Immature natural killer cell (primary cell): ENCODE measurements at regions not wholly inside any gene's neighbourhood (a gene's known extent, or its start where the extent isn't known, plus 50 kb on each side); places are given as distances from the start of the nearest gene placed in this dataset.

ENCODE experiments used
- DNase-seq, 3 donors: peaks; one replicate each; pipeline ENCODE4 v3.0.0; 2022; ENCODE audit warnings: mixed read lengths in 1 of 3
- H3K27ac Mint-ChIP-seq, 6 donors: one replicate each; pipeline ENCODE4 v1.8.0; 2020; ENCODE audit warnings: mixed read lengths in 6 of 6, mild to moderate bottlenecking in 5 of 6, inconsistent platforms in 4 of 6, moderate library complexity in 3 of 6
- H3K27me3 Mint-ChIP-seq, 3 donors: one replicate each; pipeline ENCODE4 v1.8.0; 2020 to 2021; ENCODE audit warnings: low read depth in 3 of 3, mild to moderate bottlenecking in 3 of 3, mixed read lengths in 3 of 3, moderate library complexity in 3 of 3, inconsistent platforms in 1 of 3
- H3K36me3 Mint-ChIP-seq, 3 donors: one replicate each; pipeline ENCODE4 v1.8.0; 2020; ENCODE audit warnings: mixed read lengths in 3 of 3, inconsistent platforms in 2 of 3, mild to moderate bottlenecking in 2 of 3
- H3K4me1 Mint-ChIP-seq, 2 donors: one replicate each; pipeline ENCODE4 v1.8.0; 2020; ENCODE audit warnings: inconsistent platforms in 2 of 2, mild to moderate bottlenecking in 2 of 2, mixed read lengths in 2 of 2, moderate library complexity in 1 of 2
- H3K4me3 Mint-ChIP-seq, 5 donors: one replicate each; pipeline ENCODE4 v1.8.0; 2020; ENCODE audit warnings: mild to moderate bottlenecking in 5 of 5, mixed read lengths in 5 of 5, inconsistent platforms in 3 of 5, moderate library complexity in 3 of 5
- H3K9me3 Mint-ChIP-seq, 6 donors: one replicate each; pipeline ENCODE4 v1.8.0; 2020; ENCODE audit warnings: mild to moderate bottlenecking in 6 of 6, mixed read lengths in 6 of 6, inconsistent platforms in 4 of 6, moderate library complexity in 3 of 6

- no peak overlapping the region for H3K27ac Mint-ChIP-seq
- no peaks in the 10 kb centered on the region for H3K4me1 Mint-ChIP-seq
- no peak overlapping the region for H3K4me3 Mint-ChIP-seq
- no peaks in the 10 kb centered on the region for H3K27me3 Mint-ChIP-seq
- H3K36me3 Mint-ChIP-seq: peaks cover 0 to 5% (median 0%) of the 10 kb centered on the region in 3 donors
- DNase-seq: no peak
- H3K9me3 Mint-ChIP-seq: peaks cover 2 to 37% (median 20%) of the 10 kb centered on the region in 6 donors
Observed at GRCh38 chr14:82328442-82328841, 794.8 kb upstream of the SEL1L start.

- Mint-ChIP-seq H3K4me3 (no peak overlapping the region), H3K27ac (no peak overlapping the region), H3K27me3 (no peaks in the 10 kb centered on the region), H3K36me3 (no peaks in the 10 kb centered on the region), H3K4me1 (no peaks in the 10 kb centered on the region), H3K9me3 (peaks cover 2 to 64% (median 24%) of the 10 kb centered on the region in 6 donors)
- no peak for DNase-seq
Observed at GRCh38 chr14:82341261-82341810, 807.7 kb upstream of the SEL1L start.

GRCh38 chr14:82342596-82342995 lies 808.9 kb upstream of the SEL1L start:
- no peak for DNase-seq
- H3K27ac Mint-ChIP-seq: no peak overlapping the region
- H3K4me1 Mint-ChIP-seq: no peaks in the 10 kb centered on the region
- no peak overlapping the region for H3K4me3 Mint-ChIP-seq
- peaks cover 5 to 61% (median 24%) of the 10 kb centered on the region in 6 donors for H3K9me3 Mint-ChIP-seq
- no peaks in the 10 kb centered on the region for H3K27me3 Mint-ChIP-seq
- no peaks in the 10 kb centered on the region for H3K36me3 Mint-ChIP-seq

DNA sequence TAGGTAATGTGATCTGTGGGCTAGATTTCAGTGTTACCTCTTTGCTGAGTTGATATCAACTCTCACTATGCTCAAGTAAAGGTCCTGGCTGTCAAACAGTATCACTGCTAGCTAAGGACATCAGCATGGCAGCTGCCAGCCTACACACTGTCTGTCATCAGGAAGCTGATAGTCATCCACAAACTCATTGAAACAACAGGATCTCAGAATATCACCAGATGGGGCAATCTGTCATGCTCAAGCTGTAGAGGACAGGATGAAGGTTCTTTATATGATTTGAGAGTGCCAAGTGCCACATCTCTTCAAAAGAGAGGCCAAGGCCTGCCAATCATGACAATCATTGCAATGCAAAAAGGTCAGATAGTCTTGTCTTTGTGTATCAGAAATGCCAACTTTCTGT lies 811.5 kb upstream of the SEL1L start:
- Mint-ChIP-seq H3K9me3 (peaks cover 6 to 44% (median 19%) of the 10 kb centered on the region in 6 donors), H3K4me3 (no peak overlapping the region)
- DNase-seq: no peak

GRCh38 chr14:82354126-82354525 lies 820.5 kb upstream of the SEL1L start:
- no peak overlapping the region for H3K27ac Mint-ChIP-seq
- DNase-seq: no peak
- no peaks in the 10 kb centered on the region for H3K4me1 Mint-ChIP-seq
- no peak overlapping the region for H3K4me3 Mint-ChIP-seq
- H3K9me3 Mint-ChIP-seq: peaks cover 10 to 40% (median 18%) of the 10 kb centered on the region in 6 donors
- no peaks in the 10 kb centered on the region for H3K36me3 Mint-ChIP-seq
- H3K27me3 Mint-ChIP-seq: no peaks in the 10 kb centered on the region

More for the DNA sequence above, 811.5 kb upstream of the SEL1L start:
- Mint-ChIP-seq H3K27ac (no peak overlapping the region), H3K36me3 (no peaks in the 10 kb centered on the region), H3K4me1 (no peaks in the 10 kb centered on the region), H3K27me3 (no peaks in the 10 kb centered on the region)

DNA sequence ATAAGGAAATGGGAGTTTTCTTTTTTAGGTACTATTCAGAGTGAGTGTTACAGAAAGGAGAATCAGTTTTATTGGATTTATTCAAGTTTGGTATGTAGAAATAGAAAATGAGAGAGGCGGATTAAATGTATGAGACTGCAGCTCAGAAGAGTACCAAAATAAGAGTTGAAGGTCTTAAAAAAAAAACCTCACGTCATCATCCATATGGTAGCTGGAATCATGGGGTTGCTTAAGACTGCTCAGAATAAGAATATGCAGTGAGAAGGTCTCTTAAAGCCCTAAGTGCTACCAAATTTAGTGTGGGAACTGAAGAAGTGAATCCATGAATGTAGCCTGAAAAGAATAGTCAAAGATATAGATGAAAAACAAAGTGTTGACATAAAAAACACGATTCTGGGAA lies 825.5 kb upstream of the SEL1L start:
- Mint-ChIP-seq H3K27ac (no peak overlapping the region), H3K9me3 (peaks cover 13 to 40% (median 19%) of the 10 kb centered on the region in 6 donors), H3K4me3 (no peak overlapping the region), H3K36me3 (no peaks in the 10 kb centered on the region), H3K27me3 (no peaks in the 10 kb centered on the region), H3K4me1 (no peaks in the 10 kb centered on the region)
- no peak for DNase-seq

DNA sequence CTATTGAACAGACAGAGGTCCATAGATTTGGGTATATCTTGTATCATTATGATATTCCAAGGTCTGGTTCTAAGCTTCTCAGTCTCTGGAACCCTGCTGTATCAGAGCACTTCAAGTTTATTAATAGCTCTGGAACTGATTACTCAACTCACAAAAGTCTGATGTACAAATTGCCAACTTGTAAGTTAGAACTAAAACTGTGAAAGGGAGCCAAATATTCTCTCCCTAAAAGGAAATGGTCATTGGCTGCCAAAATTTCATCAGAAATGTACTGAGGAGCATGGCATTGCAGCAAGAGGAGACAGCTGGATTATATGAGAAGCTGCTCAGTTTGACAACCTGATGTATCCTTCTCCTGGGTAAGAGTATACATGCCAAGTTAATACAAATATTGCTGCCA lies 828.8 kb upstream of the SEL1L start:
- no peaks in the 10 kb centered on the region for H3K27me3 Mint-ChIP-seq
- H3K27ac Mint-ChIP-seq: no peak overlapping the region
- no peak for DNase-seq
- H3K9me3 Mint-ChIP-seq: peaks cover 14 to 52% (median 24%) of the 10 kb centered on the region in 6 donors
- no peaks in the 10 kb centered on the region for H3K4me1 Mint-ChIP-seq
- no peak overlapping the region for H3K4me3 Mint-ChIP-seq
- peaks cover 0 to 3% (median 0%) of the 10 kb centered on the region in 3 donors for H3K36me3 Mint-ChIP-seq

GRCh38 chr14:82365471-82365870 lies 831.8 kb upstream of the SEL1L start:
- H3K36me3 Mint-ChIP-seq: peaks cover 0 to 3% (median 0%) of the 10 kb centered on the region in 3 donors
- H3K9me3 Mint-ChIP-seq: peaks cover 8 to 58% (median 17%) of the 10 kb centered on the region in 6 donors
- no peak overlapping the region for H3K27ac Mint-ChIP-seq
- no peaks in the 10 kb centered on the region for H3K4me1 Mint-ChIP-seq
- H3K27me3 Mint-ChIP-seq: no peaks in the 10 kb centered on the region
- DNase-seq: no peak
- no peak overlapping the region for H3K4me3 Mint-ChIP-seq

DNA sequence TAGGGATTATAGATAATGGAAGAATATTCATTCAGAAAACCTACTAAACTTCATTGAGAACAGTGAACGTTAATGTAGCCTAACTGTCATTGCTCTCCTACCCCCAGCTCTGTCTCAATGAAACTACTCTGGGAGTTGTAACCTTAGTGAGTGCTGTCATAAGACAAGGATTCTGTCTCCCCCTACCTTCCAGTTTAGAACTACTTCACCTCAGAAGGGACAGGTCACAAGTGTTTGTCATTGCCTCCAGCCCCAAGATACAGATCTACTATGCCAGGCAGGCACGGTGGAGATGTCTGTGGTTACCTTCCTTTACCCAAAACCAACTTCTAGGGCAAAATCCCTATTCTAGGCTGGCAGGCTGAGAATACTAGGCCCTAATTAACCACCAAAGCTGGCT lies 833.1 kb upstream of the SEL1L start:
- Mint-ChIP-seq H3K9me3 (peaks cover 9 to 61% (median 22%) of the 10 kb centered on the region in 6 donors), H3K4me3 (no peak overlapping the region), H3K36me3 (peaks cover 0 to 3% (median 3%) of the 10 kb centered on the region in 3 donors), H3K27me3 (no peaks in the 10 kb centered on the region), H3K4me1 (no peaks in the 10 kb centered on the region), H3K27ac (no peak overlapping the region)
- DNase-seq: no peak

- Mint-ChIP-seq H3K36me3 (no peaks in the 10 kb centered on the region), H3K4me3 (no peak overlapping the region)
Observed at GRCh38 chr14:82379291-82379690, 845.6 kb upstream of the SEL1L start.

DNA sequence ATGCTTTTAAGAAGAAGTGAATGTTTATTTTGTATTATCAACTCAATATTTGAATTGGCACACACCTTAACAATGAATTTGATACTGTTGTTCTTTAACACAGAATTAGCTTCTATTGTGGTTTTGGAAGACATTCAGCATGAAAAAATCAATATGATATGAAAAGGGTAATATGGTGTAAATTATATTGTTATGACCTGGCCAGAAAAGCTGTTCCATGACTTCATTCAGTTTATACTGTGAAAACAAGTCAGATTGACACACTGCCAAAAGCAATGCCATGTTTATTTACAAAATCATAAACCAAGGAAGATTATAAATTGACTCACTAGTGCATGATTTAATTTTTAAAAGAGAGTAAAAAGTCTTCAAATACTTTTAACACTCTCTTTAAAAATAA lies 851.4 kb upstream of the SEL1L start:
- Mint-ChIP-seq H3K27me3 (no peaks in the 10 kb centered on the region), H3K4me1 (no peaks in the 10 kb centered on the region)
- no peak for DNase-seq

More at GRCh38 chr14:82379291-82379690, 845.6 kb upstream of the SEL1L start:
- no peak for DNase-seq
- Mint-ChIP-seq H3K27ac (no peak overlapping the region), H3K27me3 (peaks cover 0 to 1% (median 0%) of the 10 kb centered on the region in 3 donors), H3K4me1 (no peaks in the 10 kb centered on the region), H3K9me3 (peaks cover 19 to 39% (median 30%) of the 10 kb centered on the region in 6 donors)

GRCh38 chr14:82387699-82388098 lies 854.0 kb upstream of the SEL1L start:
- no peaks in the 10 kb centered on the region for H3K36me3 Mint-ChIP-seq
- H3K27ac Mint-ChIP-seq: no peak overlapping the region
- DNase-seq: no peak
- no peaks in the 10 kb centered on the region for H3K4me1 Mint-ChIP-seq
- no peaks in the 10 kb centered on the region for H3K27me3 Mint-ChIP-seq
- peaks cover 10 to 49% (median 22%) of the 10 kb centered on the region in 6 donors for H3K9me3 Mint-ChIP-seq
- H3K4me3 Mint-ChIP-seq: no peak overlapping the region

More for the DNA sequence above, 851.4 kb upstream of the SEL1L start:
- no peak overlapping the region for H3K4me3 Mint-ChIP-seq
- no peaks in the 10 kb centered on the region for H3K36me3 Mint-ChIP-seq
- no peak overlapping the region for H3K27ac Mint-ChIP-seq
- peaks cover 11 to 47% (median 26%) of the 10 kb centered on the region in 6 donors for H3K9me3 Mint-ChIP-seq

DNA sequence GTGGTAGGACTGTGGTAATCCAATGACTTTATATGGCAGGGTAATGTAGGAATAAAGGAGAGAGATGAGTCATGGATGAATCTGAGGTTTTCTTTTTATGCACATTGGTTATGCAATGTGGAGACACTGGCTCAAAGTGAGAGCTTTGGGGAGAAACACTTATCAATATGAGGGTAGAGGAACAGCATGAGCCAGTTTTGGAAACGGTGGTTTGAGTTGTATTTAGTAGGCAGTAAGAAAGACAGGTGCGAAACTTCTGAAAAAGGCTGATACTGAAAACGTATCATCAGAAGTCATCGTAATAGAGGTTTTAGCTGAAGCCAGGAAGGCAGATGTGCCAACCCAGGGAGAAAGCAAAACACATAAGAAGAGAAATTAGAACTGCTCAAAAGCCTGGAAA lies 854.8 kb upstream of the SEL1L start:
- H3K27me3 Mint-ChIP-seq: no peaks in the 10 kb centered on the region
- H3K27ac Mint-ChIP-seq: no peak overlapping the region
- no peaks in the 10 kb centered on the region for H3K36me3 Mint-ChIP-seq
- H3K4me1 Mint-ChIP-seq: no peaks in the 10 kb centered on the region
- H3K4me3 Mint-ChIP-seq: no peak overlapping the region
- peaks cover 6 to 49% (median 18%) of the 10 kb centered on the region in 6 donors for H3K9me3 Mint-ChIP-seq
- DNase-seq: no peak

- Mint-ChIP-seq H3K36me3 (no peaks in the 10 kb centered on the region), H3K27ac (no peak overlapping the region), H3K4me3 (no peak overlapping the region), H3K4me1 (no peaks in the 10 kb centered on the region), H3K27me3 (no peaks in the 10 kb centered on the region), H3K9me3 (peaks cover 4 to 49% (median 13%) of the 10 kb centered on the region in 6 donors)
- DNase-seq: no peak
Observed at GRCh38 chr14:82390586-82390985, 856.9 kb upstream of the SEL1L start.

GRCh38 chr14:82394916-82395315 lies 861.3 kb upstream of the SEL1L start:
- no peak overlapping the region for H3K4me3 Mint-ChIP-seq
- H3K27me3 Mint-ChIP-seq: no peaks in the 10 kb centered on the region
- DNase-seq: no peak
- peaks cover 7 to 44% (median 19%) of the 10 kb centered on the region in 6 donors for H3K9me3 Mint-ChIP-seq
- H3K36me3 Mint-ChIP-seq: no peaks in the 10 kb centered on the region
- no peaks in the 10 kb centered on the region for H3K4me1 Mint-ChIP-seq
- no peak overlapping the region for H3K27ac Mint-ChIP-seq
